ENCODE measurements at regions not wholly inside any gene's neighbourhood (a gene's known extent, or its start where the extent isn't known, plus 50 kb on each side); places are given as distances from the start of the nearest gene placed in this dataset.

DNA sequence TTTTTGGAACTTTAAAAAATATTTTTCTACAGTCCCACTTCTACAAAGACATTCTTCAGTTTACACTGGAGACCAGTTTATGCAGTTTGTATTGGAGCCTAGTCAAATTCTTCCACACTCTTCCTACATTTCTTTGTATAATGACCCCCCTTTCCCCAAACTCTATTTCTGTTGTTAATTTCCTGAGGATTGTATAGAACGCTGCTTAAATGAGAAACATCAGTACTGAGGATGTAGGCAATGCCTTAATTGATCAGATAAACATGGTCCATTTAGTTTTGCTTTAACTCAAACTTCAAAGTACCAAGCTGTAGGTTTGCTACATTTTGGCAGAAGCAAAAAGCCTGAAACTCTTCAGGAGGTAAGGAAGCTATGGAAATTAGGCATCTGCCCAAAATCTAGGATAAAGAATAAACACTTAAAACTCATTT is 155.5 kb downstream of the SLC7A11 start:
- H3K4me1 ChIP-seq (ENCODE audit: control insufficient read depth in 2 of 2, insufficient read depth in 2 of 2, low read length in 1 of 2), result no peaks in the 10 kb centered on the region
- H3K4me3 ChIP-seq (ENCODE audit: low read depth in 1 of 2, low read length in 2 of 2), result no peak overlapping the region
- H3K36me3 ChIP-seq (ENCODE audit: control insufficient read depth in 2 of 2, insufficient read depth in 2 of 2, low read length in 1 of 2), result no peaks in the 10 kb centered on the region
- H3K27ac ChIP-seq (ENCODE audit: low read depth in 2 of 2, low read length in 1 of 2), result no peak overlapping the region
- H3K27me3 ChIP-seq (ENCODE audit: control insufficient read depth in 1 of 2, insufficient read depth in 2 of 2, low read length in 2 of 2), result no peaks in the 10 kb centered on the region
- H3K9me3 ChIP-seq (ENCODE audit: control insufficient read depth in 2 of 2, insufficient read depth in 1 of 2, low read depth in 1 of 2, low read length in 1 of 2), result peaks cover 0 to 3% of the 10 kb centered on the region in 2 donors
- WGBS, 2 donors, result 28 to 50% methylated on average over 1 of the region's 1 CpG

DNA sequence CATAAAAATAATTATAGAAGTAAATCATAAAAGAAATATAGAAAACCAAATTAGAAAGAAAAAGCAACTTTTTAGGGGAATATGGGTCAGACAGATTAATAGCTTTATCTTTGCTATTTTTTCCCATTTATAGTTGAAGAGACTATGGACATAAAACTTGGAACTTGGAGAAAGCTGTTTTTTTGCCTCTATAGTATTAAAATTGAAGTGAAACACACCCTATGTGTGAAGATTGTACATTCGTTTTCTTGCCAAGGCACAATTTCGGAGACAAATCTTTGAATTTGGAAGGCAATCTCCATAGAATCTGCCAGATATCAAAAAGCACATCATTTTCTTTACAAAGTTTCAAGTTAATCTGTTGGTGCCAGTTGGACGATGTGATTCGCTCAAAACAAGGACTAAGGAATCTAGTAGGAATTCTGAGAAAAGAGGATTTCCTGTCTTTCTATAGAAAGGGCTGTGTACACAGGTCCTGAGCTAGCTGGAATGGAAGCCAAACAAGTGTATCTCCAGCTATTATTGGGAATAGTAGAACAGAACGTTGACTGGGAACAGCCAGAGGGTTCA is 156.3 kb downstream of the SLC7A11 start:
- no peaks in the 10 kb centered on the region for H3K4me1 ChIP-seq (ENCODE audit: control insufficient read depth in 2 of 2, insufficient read depth in 2 of 2, low read length in 1 of 2)
- no peaks in the 10 kb centered on the region for H3K27me3 ChIP-seq (ENCODE audit: control insufficient read depth in 1 of 2, insufficient read depth in 2 of 2, low read length in 2 of 2)
- H3K4me3 ChIP-seq (ENCODE audit: low read depth in 1 of 2, low read length in 2 of 2), result no peak overlapping the region
- WGBS, 2 donors, result 50 to 64% methylated on average over 5 of the region's 5 CpGs
- no peaks in the 10 kb centered on the region for H3K36me3 ChIP-seq (ENCODE audit: control insufficient read depth in 2 of 2, insufficient read depth in 2 of 2, low read length in 1 of 2)
- H3K9me3 ChIP-seq (ENCODE audit: control insufficient read depth in 2 of 2, insufficient read depth in 1 of 2, low read depth in 1 of 2, low read length in 1 of 2), result peaks cover 0 to 3% of the 10 kb centered on the region in 2 donors
- no peak overlapping the region for H3K27ac ChIP-seq (ENCODE audit: low read depth in 2 of 2, low read length in 1 of 2)

DNA sequence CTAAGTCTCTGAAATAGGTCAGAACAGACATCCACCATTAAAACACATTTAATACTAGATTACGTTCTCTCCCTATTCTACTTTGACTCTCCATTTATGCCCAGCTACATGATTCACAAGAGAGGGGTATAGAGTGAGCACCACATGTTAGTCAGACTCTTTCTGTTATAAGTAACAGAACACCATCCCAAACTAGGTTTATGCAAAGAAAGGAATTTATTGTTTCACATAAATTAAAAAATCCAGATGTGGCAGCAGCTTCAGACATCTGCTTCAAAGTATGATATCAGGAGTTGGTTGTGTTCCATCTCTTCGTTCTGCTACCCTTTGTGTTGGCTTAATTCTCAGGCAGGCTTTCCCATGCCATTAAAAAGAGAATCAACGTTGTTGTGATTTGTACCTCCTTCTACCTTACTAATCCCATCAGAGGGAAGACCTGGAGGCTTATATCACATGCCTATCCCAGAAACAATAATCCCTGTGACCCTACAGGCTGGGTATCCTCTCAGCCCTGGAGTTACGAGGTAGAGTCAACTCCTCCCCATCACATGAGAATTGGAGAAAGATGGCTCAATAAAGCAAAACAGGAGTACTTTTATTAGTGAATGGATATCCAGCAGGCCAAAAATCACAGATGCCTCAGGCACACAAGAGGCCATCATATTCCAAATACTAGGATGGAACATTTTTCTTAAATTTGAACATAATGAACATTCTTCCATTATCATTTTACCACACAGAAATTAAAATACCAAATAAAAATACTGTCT is 163.2 kb downstream of the SLC7A11 start:
- no peaks in the 10 kb centered on the region for H3K36me3 ChIP-seq (ENCODE audit: control insufficient read depth in 2 of 2, insufficient read depth in 2 of 2, low read length in 1 of 2)
- no peak overlapping the region for H3K27ac ChIP-seq (ENCODE audit: low read depth in 2 of 2, low read length in 1 of 2)
- H3K27me3 ChIP-seq (ENCODE audit: control insufficient read depth in 1 of 2, insufficient read depth in 2 of 2, low read length in 2 of 2), result no peaks in the 10 kb centered on the region
- no peaks in the 10 kb centered on the region for H3K4me1 ChIP-seq (ENCODE audit: control insufficient read depth in 2 of 2, insufficient read depth in 2 of 2, low read length in 1 of 2)
- 76 to 80% methylated on average over 4 of the region's 4 CpGs for WGBS, 2 donors
- H3K4me3 ChIP-seq (ENCODE audit: low read depth in 1 of 2, low read length in 2 of 2), result no peak overlapping the region
- no peaks in the 10 kb centered on the region for H3K9me3 ChIP-seq (ENCODE audit: control insufficient read depth in 2 of 2, insufficient read depth in 1 of 2, low read depth in 1 of 2, low read length in 1 of 2)

DNA sequence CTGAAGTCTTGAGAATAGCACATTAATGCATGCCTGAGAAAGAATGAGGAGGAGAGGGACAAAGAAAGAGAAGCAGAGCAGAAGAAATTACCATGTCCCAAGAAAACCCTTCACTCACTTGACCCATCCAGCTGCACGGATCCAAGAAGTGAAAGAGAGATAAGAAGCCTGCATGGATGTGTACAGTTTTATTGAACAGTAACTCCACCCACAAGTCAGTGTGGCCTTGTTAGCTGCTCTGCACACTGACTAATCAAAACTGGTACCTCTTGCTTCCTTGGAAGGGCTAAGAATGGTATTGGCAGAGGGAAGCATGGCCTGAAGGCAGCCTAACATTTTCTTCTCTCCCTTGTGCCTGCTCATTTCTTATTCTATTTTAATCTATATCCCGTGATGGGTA is 163.9 kb downstream of the SLC7A11 start:
- no peaks in the 10 kb centered on the region for H3K9me3 ChIP-seq (ENCODE audit: control insufficient read depth in 2 of 2, insufficient read depth in 1 of 2, low read depth in 1 of 2, low read length in 1 of 2)
- H3K27ac ChIP-seq (ENCODE audit: low read depth in 2 of 2, low read length in 1 of 2), result no peak overlapping the region
- no peaks in the 10 kb centered on the region for H3K27me3 ChIP-seq (ENCODE audit: control insufficient read depth in 1 of 2, insufficient read depth in 2 of 2, low read length in 2 of 2)
- no peaks in the 10 kb centered on the region for H3K36me3 ChIP-seq (ENCODE audit: control insufficient read depth in 2 of 2, insufficient read depth in 2 of 2, low read length in 1 of 2)
- H3K4me1 ChIP-seq (ENCODE audit: control insufficient read depth in 2 of 2, insufficient read depth in 2 of 2, low read length in 1 of 2), result no peaks in the 10 kb centered on the region
- no peak overlapping the region for H3K4me3 ChIP-seq (ENCODE audit: low read depth in 1 of 2, low read length in 2 of 2)
- WGBS, 2 donors, result 69 to 71% methylated on average over 2 of the region's 2 CpGs

DNA sequence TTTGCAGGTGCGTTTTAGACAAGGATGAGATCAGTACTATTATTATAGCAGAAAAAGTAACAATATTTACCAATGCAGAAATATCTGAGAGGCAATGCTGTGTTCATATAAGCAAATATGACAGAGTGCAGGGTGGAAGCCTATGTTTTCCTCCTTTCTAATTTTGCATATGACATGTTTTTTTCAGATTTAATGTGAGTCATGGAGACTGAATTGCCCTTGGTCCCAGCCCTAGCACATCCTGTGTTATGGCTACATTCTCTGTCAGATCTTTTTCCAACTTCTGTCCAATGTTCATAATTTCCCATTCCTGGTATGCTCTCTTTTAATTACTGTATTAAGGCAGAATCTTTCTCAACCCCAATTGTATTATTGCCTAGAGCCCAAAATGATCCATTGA is 165.6 kb downstream of the SLC7A11 start:
- no peaks in the 10 kb centered on the region for H3K4me1 ChIP-seq (ENCODE audit: control insufficient read depth in 2 of 2, insufficient read depth in 2 of 2, low read length in 1 of 2)
- no peaks in the 10 kb centered on the region for H3K36me3 ChIP-seq (ENCODE audit: control insufficient read depth in 2 of 2, insufficient read depth in 2 of 2, low read length in 1 of 2)
- no peaks in the 10 kb centered on the region for H3K27me3 ChIP-seq (ENCODE audit: control insufficient read depth in 1 of 2, insufficient read depth in 2 of 2, low read length in 2 of 2)
- no peak overlapping the region for H3K4me3 ChIP-seq (ENCODE audit: low read depth in 1 of 2, low read length in 2 of 2)
- WGBS, 2 donors, result 92 to 97% methylated on average over 1 of the region's 1 CpG
- no peak overlapping the region for H3K27ac ChIP-seq (ENCODE audit: low read depth in 2 of 2, low read length in 1 of 2)
- H3K9me3 ChIP-seq (ENCODE audit: control insufficient read depth in 2 of 2, insufficient read depth in 1 of 2, low read depth in 1 of 2, low read length in 1 of 2), result no peaks in the 10 kb centered on the region

DNA sequence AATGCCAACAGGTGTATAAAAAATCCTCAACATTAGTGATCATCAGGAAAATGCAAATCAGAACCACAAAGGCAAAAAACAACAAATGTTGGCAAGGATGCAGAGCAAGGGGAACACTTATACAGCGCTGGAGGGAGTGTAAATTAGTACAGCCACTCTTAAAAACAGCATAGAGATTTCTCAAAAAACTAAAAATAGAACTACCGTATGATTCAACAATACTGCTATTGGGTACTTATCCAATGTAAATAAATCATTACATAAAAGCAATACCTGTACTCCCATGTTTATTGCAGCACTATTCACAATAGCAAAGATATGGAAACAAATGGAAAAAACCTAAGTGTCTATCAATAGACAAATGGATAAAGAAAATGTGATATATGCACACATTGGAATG is 171.3 kb downstream of the SLC7A11 start:
- no peaks in the 10 kb centered on the region for H3K36me3 ChIP-seq (ENCODE audit: control insufficient read depth in 2 of 2, insufficient read depth in 2 of 2, low read length in 1 of 2)
- no peaks in the 10 kb centered on the region for H3K27me3 ChIP-seq (ENCODE audit: control insufficient read depth in 1 of 2, insufficient read depth in 2 of 2, low read length in 2 of 2)
- 55 to 64% methylated on average over 2 of the region's 2 CpGs for WGBS, 2 donors
- no peaks in the 10 kb centered on the region for H3K4me1 ChIP-seq (ENCODE audit: control insufficient read depth in 2 of 2, insufficient read depth in 2 of 2, low read length in 1 of 2)
- no peaks in the 10 kb centered on the region for H3K9me3 ChIP-seq (ENCODE audit: control insufficient read depth in 2 of 2, insufficient read depth in 1 of 2, low read depth in 1 of 2, low read length in 1 of 2)
- no peak overlapping the region for H3K4me3 ChIP-seq (ENCODE audit: low read depth in 1 of 2, low read length in 2 of 2)
- H3K27ac ChIP-seq (ENCODE audit: low read depth in 2 of 2, low read length in 1 of 2), result no peak overlapping the region

DNA sequence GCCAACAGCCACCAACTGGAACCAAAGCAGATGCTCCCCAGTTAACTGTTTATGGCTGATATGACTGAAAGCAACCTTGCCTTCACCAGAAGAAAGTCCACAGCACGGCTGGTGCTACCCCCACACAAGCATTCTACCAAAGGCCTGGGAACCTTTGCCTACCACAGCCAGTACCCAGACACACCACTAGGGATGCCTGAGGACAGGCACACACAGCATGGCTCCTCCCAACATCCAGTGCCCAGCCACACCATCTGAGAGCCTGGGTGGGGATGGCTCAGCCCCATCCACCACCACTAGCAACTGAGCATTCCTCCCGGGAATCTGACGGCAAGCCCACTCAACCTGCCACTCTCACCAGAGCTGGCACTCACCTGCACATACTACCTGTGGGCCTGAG is 178.6 kb downstream of the SLC7A11 start:
- WGBS, 2 donors, result 92 to 100% methylated on average over 3 of the region's 3 CpGs
- Histone ChIP-seq H3K27me3 (ENCODE audit: control insufficient read depth in 1 of 2, insufficient read depth in 2 of 2, low read length in 2 of 2) (no peaks in the 10 kb centered on the region), H3K4me3 (ENCODE audit: low read depth in 1 of 2, low read length in 2 of 2) (no peak overlapping the region), H3K36me3 (ENCODE audit: control insufficient read depth in 2 of 2, insufficient read depth in 2 of 2, low read length in 1 of 2) (no peaks in the 10 kb centered on the region), H3K27ac (ENCODE audit: low read depth in 2 of 2, low read length in 1 of 2) (no peak overlapping the region), H3K9me3 (ENCODE audit: control insufficient read depth in 2 of 2, insufficient read depth in 1 of 2, low read depth in 1 of 2, low read length in 1 of 2) (no peaks in the 10 kb centered on the region), H3K4me1 (ENCODE audit: control insufficient read depth in 2 of 2, insufficient read depth in 2 of 2, low read length in 1 of 2) (peaks cover 0 to 2% of the 10 kb centered on the region in 2 donors)

DNA sequence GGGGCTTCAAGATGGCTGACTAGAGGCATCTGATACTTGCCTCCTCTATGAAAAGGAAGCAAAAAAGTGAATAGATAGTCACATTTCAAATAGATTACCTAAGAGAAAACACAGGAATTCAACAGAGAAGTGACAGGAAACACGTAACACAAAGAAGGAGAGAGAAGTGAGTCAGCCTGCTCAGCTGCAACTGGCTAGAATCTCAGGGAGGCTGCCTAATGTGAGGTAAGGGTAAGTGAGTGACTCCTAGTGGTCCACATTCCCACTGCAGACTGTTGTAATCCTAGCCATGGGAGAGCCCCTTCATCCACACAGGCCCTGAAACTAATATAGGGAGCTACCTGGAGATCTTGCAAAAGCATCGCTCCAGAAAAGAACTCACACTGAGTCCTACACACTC is 179.2 kb downstream of the SLC7A11 start:
- H3K9me3 ChIP-seq (ENCODE audit: control insufficient read depth in 2 of 2, insufficient read depth in 1 of 2, low read depth in 1 of 2, low read length in 1 of 2), result no peaks in the 10 kb centered on the region
- H3K4me3 ChIP-seq (ENCODE audit: low read depth in 1 of 2, low read length in 2 of 2), result no peak overlapping the region
- WGBS, 2 donors, result 84 to 89% methylated on average over 2 of the region's 2 CpGs
- H3K27me3 ChIP-seq (ENCODE audit: control insufficient read depth in 1 of 2, insufficient read depth in 2 of 2, low read length in 2 of 2), result no peaks in the 10 kb centered on the region
- H3K36me3 ChIP-seq (ENCODE audit: control insufficient read depth in 2 of 2, insufficient read depth in 2 of 2, low read length in 1 of 2), result no peaks in the 10 kb centered on the region
- no peak overlapping the region for H3K27ac ChIP-seq (ENCODE audit: low read depth in 2 of 2, low read length in 1 of 2)
- peaks cover 0 to 2% of the 10 kb centered on the region in 2 donors for H3K4me1 ChIP-seq (ENCODE audit: control insufficient read depth in 2 of 2, insufficient read depth in 2 of 2, low read length in 1 of 2)

DNA sequence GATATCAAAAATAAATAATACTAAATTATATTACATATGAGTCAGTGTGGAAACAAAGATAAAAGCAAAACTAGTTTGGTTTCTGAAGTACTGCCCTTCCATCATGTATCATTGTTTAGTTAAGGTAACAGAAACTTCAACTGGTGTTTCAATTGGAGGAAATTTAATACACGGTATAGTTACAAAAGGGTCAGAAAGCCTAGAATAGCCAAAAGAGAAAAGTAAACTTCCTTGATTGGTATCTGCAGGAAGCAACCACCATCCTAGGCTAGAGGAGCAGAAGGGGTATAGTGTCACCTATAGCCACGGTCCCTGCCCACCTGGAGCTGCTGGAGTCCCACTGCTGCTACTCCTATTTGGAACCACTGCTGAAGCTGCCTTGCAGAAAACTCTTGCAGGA is 185.6 kb downstream of the SLC7A11 start:
- H3K27me3 ChIP-seq (ENCODE audit: control insufficient read depth in 1 of 2, insufficient read depth in 2 of 2, low read length in 2 of 2), result no peaks in the 10 kb centered on the region
- 57 to 63% methylated on average over 2 of the region's 2 CpGs for WGBS, 2 donors
- H3K4me3 ChIP-seq (ENCODE audit: low read depth in 1 of 2, low read length in 2 of 2), result no peak overlapping the region
- H3K4me1 ChIP-seq (ENCODE audit: control insufficient read depth in 2 of 2, insufficient read depth in 2 of 2, low read length in 1 of 2), result peaks cover 0 to 2% of the 10 kb centered on the region in 2 donors
- H3K9me3 ChIP-seq (ENCODE audit: control insufficient read depth in 2 of 2, insufficient read depth in 1 of 2, low read depth in 1 of 2, low read length in 1 of 2), result peaks cover 0 to 2% of the 10 kb centered on the region in 2 donors
- no peak overlapping the region for H3K27ac ChIP-seq (ENCODE audit: low read depth in 2 of 2, low read length in 1 of 2)
- H3K36me3 ChIP-seq (ENCODE audit: control insufficient read depth in 2 of 2, insufficient read depth in 2 of 2, low read length in 1 of 2), result no peaks in the 10 kb centered on the region

DNA sequence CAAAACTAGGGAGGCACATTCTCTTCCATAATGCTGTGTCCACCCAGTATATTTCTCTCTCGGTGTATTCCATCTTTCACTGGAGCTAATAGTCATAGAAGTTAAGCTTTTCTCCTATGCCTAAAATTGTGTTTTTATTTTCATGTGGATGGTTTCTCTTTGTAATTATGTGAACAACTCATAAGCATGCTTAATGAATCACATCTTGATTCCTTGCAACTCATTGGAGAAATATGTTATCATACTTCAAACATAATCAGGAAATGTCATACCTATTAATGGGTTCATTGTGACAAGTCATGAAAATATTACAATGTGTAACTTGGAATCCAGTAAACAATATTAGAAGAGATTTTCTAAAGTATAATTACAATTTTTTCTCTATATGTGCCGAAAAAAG is 186.3 kb downstream of the SLC7A11 start:
- Histone ChIP-seq H3K4me3 (ENCODE audit: low read depth in 1 of 2, low read length in 2 of 2) (no peak overlapping the region), H3K27me3 (ENCODE audit: control insufficient read depth in 1 of 2, insufficient read depth in 2 of 2, low read length in 2 of 2) (no peaks in the 10 kb centered on the region), H3K4me1 (ENCODE audit: control insufficient read depth in 2 of 2, insufficient read depth in 2 of 2, low read length in 1 of 2) (peaks cover 0 to 2% of the 10 kb centered on the region in 2 donors), H3K36me3 (ENCODE audit: control insufficient read depth in 2 of 2, insufficient read depth in 2 of 2, low read length in 1 of 2) (no peaks in the 10 kb centered on the region), H3K9me3 (ENCODE audit: control insufficient read depth in 2 of 2, insufficient read depth in 1 of 2, low read depth in 1 of 2, low read length in 1 of 2) (peaks cover 0 to 2% of the 10 kb centered on the region in 2 donors), H3K27ac (ENCODE audit: low read depth in 2 of 2, low read length in 1 of 2) (no peak overlapping the region)
- 91% methylated on average over 2 of the region's 2 CpGs for WGBS, 2 donors

Measured in esophagus (tissue), 2 donors.